Stromal cell of bone marrow (primary cell): ENCODE measurements at regions not wholly inside any gene's neighbourhood (a gene's known extent, or its start where the extent isn't known, plus 50 kb on each side); places are given as distances from the start of the nearest gene placed in this dataset.

Source experiments
- DNase-seq: peaks from one replicate; pipeline ENCODE4 v3.0.0-alpha.2; 2012; ENCODE audit warnings: low read depth

DNA sequence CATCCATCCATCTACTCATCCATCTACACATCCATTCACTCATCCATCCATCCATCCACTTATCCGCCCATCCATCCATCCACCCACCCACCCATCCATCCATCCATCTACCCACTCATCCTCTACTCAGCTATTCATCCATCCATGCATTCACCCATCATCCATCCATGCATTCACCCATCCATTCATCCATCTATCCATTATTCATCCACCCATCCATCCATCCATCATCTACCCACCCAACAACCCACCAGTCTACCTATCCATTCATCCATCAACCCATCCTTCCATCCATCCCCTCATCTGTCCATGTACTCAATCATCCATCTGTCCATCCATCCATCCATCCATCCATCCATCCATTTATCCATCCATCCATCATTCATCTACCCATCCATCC lies 972.7 kb downstream of the BRD1 start:
- DNase-seq: no peak

DNA sequence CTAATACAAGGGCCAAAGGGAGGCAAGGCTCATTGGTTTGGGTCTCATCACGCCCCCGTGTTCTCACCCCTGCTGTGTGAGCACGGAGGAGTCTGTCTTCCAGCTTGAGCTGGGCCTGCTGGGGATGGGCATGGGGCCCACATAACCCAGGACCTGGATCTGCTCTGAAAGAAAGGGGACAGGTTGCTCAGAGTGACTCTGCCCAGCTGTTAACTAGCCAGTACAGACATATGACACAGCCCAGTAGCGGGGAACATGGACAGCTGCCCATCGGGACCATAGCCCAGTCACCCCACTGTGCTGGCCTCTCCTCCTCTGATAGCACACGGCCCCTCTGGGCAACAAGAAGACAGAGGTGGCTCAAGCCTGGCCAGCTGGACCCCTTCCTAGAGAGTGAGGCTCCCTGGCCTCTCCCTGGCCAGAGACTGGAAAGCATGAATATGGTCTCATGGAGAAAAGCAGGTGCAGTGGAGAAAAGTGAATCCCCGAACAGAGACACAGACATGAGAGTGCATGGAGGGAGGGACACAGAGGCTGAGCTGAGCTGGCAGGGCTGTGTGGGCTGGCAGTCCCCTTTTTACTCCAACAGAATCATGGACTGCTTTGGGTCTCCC lies 973.9 kb downstream of the BRD1 start:
- DNase-seq: no peak

DNA sequence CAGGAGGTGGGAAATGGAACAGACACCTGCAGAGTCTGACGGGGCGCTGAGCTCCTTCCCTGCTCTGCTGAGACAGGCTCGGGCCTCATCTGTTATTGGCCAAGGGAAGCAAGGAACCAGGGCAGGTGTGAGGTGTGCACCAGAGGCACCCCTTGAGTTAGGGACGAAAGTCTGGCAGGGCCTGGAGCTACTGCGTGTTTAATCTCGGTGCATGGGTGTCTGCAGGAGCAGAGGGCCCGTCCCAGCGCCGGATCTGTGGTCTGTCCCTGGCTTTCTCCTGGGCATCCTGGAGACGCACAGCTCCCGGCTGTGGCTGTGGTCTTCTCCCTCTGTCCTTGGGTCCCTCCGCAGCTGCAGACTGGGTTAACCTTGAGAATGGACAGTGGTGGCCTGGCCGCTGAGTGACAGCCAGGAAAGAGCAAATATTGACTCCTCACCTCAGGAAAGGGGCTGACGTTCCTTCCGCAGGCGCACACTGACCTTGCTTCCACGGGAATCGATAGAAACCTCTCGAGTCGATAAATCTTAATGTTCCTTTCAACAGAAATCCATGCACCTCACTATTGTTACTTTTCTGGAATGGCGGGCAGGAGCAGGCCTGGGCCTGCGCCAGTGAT lies 975.6 kb downstream of the BRD1 start:
- DNase-seq: no peak

DNA sequence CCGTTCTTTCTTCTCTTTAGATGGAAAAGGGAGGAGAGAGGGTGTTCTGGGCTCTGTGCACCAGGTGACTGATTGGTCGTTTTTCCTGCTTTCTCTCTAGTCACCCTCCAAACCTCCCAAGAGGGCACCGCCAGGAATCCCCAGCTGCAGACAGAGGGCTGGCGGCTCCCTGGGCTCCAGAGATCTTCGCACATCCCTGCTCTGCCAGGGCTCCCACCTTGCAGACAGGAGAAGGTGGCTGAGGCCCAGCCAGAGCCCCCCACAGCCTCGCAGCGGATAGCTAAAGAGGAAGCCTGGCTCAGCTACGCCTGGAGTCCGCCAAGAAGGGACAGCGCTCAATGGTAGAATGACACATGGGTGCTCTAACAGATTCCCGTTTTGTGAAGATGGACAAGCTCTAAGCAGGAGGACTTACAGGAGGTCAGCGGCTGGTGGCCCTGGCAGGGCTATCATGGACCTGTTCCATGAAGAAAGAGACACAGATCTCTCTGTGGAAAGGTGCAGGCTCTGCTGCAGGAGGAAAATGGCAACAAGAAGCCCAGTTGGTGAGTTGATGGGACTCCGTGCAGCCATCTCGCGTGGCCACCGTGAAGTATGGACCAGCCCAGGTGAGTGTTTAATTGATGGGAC lies 976.9 kb downstream of the BRD1 start:
- DNase-seq: no peak

DNA sequence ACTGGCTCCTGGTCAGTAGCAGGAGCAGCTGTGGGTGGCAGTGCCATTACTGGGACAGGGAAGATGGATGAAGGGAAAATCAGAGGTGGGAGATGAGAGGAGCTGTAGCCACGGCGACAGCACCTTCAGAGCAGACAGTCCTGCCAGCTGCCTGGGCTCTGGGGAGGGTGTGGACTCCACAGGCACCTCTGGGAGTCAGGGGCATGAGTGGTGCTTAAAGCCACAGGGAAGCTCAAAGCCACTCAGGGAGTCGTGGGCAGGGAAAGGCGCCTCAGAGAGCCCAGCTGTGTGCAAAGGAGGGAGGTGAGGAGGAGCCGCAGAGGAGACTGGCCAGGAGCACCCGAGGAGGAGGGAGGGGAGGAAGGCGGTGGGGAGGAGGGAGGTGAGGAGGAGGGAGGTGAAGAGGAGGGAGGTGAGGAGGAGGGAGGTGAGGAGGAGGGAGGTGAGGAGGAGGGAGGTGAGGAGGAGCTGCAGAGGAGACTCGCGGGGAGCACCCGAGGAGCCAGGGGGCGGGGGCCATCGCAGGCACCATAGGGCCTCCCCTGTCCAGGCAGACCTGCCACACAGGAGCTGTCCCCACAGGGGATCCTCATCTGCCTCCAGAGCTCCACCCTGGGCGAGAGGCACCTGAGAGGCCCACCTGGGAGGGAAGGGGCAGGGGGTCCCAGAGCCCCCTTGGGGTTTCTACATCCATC lies 977.6 kb downstream of the BRD1 start:
- no peak for DNase-seq

DNA sequence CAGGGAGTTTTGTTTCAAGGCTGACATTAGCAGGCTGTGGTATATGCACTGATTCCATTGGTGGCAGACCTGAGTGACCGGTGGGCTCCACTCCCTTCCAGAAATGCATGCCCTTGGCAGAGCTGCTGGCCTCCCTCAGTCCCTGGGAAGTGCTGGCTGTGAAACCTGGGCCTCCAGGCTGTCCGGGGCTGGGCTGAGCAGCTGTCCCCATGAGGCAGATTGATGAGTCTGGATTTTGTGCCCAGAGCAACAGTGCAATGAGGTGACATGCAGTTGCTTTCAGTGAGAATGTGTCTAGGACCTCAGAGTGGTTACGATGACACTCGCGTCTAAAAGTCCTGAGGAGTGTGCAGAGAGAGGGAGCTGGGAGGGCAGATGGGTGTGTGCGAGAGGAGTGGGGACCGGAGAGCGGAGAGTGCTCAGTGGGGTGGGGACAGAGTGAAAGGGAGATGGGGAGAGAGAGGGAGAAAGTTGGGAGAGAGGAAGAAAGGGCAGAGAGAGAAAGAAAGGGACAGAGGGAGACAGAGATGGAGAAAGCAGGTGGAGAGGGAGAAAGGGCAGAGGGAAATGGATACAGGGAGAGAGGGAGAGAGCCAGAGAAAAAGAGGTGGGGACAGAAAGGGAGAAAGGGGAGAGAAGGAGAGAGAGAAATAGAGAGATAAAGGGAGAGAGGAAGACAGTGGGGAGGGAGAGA lies 978.3 kb downstream of the BRD1 start:
- DNase-seq: no peak

DNA sequence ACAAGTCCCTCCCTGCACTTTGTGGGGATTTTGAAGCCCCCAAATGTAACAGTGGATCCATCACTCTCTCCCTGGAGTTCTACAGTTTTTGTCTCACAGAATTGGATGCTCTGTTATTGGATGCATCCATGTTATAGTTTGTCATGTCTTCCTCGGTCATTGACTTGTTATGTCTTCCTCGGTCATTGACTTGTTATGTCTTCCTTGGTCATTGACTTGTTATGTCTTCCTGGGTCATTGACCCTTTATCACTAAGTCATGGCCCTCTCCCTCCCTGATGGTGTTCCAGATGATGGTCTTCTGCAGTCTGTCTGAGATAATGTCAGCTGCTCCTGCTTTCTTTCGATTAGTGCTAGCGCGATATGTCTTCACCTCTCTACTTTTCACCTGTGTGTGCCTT lies 981.5 kb downstream of the BRD1 start:
- no peak for DNase-seq

DNA sequence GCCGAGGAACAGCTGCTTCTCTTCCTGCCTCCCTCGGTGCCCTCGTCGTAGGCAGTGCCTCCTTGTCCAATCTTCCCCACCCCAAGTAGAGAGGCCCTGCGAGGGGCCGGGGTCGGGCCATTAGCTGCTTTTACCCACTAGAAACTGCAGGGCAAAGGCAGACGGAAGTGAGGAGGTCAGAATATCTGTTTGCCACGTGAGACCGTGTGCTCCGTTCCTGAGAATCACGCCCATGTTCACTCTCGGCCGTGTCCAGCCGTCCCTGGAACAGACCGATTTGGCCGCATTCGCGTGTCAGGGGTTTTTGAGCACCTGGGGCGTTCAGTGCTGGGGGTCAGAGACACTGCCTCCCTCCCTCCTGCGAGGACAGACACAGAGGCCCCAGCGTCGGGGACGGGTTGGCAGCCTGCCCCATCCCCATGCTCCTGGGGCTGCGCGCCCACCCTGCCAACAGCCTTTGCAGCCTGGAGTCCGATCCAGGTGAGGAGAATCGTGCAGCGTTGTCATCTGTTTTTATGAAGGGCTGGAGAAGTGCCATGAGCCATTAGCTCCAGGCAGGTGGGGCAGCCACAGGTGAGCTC lies 982.2 kb downstream of the BRD1 start:
- no peak for DNase-seq

DNA sequence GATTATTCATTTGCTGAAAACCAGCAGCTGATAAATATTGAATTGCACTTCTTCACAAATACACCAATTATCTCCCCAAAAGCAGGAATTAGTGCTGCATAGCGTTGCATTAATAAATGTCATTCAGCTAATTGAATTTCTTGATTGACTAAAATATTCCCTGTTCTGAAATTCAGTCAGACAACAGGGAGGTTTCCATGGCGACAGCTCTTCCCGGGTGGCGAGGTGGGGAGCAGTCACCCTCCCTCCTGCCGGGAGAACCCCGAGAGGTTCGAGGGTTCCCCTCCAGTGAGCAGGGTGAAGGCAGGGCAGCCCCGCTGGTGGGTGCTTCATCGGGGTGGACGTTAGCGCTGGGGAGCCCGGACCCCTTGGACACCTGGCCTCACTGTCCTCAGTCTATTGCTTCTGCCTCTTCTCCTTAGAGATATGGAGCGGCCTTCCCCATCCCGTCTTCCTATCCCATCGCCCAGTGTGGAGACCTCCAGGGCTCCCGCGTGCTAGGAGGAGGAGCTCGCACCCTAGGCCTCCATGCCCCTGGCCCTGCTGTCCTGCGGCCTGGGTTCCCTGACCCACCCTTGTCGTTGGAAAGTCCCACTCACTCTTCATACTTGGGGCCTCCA lies 983.5 kb downstream of the BRD1 start:
- no peak for DNase-seq

DNA sequence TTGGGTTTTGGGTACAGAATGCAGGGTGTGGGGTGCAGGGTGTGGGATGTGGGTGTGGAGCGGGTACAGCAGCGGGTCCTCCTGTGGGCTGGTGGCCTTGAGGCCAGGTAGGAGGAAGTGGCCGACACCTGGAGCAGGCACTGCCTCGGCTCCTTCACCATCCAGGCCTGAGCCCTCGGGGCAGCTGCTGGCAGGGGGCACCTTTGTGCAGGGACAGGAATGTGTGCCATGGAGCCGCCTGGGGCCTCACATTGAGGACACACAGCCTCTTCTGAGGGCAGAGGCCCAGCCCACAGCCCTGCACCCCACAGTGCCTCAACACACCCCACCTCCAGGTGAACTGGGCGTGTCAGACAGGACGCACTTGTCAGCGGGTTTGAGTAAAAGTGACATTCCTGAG lies 984.0 kb downstream of the BRD1 start:
- no peak for DNase-seq

DNA sequence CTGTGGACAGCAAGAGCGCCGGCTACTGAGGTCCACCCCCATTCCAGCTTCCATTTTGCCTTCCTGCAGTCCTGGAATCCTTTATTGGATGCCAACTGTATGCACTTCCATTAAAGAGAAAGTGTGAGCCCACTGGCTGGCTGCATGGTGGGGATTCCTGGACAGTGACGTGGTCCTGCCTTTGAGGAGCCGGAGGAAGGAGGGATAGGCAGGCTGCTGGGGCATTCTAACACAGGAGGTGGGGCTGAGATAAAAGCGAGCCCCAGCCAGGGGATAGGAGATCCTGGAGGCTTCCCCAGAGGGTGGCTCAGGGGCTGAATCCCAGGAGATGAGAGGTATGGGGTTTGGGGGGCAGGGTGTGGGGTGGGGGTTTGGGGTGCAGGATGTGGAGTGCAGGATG lies 984.7 kb downstream of the BRD1 start:
- DNase-seq: no peak

DNA sequence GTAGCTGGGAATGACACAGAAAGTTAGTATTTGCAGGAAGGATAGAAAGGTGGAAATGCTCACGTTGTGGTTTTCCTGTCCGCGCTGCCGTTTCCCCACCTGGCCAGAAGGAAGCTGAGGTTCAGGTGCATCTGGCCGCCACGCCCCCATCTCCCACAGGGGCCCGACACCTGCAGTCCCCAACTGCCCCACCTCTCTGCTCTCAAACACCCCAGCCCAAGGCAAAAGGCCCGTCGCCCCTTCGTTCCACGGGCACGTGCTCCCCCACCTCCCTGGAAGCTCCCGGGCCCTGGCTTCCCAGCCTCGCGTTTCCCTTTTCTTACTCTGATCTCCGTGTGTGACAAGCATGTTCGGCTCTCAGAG lies 985.1 kb downstream of the BRD1 start:
- no peak for DNase-seq

DNA sequence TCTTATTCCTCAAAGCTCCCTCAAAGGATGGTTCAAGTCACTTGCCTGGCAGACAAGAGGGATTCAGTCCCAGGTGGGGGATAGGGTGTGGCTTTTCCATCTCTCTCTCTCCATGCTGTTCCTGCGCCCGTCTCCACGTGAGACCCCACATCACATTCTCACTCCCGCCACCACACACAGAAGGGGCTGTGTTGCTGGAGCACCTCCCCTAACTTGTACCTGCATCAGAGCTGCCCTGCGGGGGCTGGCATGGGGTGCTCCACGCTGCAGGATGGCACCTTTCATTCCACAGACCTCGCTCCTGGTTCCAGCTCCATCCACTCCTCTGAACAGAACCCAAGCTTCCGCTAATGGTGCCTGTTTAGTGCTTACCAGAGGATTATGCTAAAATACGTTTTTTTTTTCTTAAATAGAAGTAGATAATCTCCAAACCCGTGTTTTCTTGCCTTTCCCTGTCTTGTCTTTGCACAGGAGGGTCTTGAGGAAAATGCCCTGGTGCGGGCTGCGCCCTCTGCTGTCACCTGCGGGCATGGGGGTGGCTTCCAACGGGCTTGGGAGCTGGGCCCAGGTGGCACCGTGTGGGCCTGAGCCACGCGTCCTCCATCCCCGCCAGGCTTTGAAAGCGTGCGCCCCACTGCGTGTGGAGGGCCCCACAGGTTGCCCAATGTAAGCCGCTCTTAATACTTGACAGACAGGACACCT lies 985.6 kb downstream of the BRD1 start:
- DNase-seq: no peak

DNA sequence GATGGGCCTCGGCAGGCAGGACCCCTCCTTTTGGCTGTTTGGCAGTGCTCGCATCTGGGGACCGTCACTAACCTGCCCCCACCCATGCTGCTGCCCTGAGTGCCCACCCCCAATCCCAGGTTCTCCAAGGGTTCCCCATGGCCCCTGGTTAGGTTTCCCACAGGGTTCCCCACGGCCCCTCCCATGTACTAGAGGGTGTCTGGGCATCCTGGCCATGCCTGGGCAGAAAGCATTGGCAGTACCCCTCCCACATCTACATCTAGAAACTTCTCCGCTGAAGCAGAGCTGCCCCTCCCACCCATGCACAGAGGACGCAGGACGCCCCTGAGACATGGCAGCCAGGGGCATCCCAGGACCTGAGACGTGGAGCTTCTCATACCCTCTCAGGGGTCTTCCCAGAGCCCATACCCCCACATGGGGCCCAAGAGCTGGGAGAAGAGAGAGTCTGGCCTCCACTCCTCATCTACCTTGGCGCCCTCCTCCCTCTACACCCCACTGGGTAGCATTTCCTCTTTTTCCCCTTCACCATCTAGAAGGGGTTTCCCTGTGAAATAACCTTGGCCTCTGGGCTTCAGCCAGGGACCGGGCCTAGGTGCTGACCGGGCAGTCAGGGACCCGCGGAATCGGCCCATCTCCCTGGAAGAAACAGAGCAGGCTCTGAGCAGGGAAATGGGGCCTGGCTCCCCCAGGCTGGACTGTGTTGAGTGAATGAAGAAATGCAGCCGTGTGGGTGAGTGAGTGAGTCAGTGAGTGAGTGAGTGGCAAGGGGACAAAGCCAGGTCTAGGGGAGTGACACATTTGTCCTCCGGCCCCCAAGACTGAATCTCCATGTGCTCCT lies 987.3 kb downstream of the BRD1 start:
- no peak for DNase-seq

DNA sequence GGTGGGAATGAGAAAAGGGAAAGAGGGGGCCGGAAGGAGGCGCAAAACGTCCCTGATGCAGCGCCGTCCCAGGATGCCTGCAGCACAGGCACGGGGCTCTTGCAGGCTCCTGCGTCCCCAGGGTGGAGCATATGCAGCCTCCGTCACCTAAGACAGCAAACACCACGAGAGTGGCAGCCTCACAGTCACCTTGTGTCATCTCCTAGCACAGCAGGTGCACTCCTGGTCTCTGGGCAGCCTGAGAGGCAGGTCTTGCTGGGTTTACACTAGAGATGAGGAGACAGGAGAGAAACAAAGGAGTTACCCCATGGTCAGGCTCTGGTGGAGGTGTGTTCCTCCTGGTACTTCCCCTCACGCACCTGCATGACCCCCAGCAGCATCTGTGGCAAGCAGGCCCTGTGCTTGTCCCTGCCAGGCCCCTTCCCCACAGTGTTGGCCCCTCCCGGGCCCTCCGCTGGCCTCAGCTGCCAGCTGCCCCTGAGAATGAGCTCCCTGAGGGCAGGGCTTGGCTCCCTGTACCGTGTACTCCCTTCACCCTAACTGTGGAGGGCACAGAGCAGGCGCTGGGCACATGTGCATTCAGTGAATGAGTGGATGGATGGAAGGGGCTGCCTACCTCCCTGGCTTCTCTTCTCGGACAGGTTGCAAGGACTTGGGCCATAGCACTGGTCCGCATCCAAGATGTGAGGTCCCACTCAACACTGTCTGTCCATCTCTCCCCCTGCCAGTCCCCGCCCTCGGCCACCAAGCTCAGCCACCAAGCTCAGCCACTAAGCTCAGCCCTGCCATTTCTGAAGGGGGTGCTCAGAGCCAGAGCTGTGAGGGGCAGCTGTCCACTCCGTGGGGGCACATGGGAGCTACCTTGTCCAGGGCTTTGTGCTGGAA lies 988.6 kb downstream of the BRD1 start:
- DNase-seq: no peak

DNA sequence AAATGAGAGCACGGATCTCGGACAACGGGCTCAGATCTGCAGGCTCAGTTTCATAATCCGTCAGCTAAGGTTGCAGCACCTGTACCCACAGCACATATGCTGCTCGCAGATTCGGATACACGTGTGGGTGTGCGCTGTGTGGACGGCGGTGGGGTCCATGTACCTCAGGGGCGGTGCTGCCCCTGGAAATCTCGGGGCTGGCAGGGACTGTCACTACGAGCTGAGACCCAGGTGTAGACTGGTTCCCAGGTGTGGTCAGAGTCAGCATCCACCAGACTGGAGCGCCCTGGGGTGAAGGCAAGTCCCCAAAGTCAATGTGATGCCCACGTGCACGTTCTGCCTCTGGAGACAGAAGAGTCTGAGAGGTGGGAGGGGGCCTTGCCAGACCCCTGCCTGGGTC lies 989.3 kb downstream of the BRD1 start:
- no peak for DNase-seq

DNA sequence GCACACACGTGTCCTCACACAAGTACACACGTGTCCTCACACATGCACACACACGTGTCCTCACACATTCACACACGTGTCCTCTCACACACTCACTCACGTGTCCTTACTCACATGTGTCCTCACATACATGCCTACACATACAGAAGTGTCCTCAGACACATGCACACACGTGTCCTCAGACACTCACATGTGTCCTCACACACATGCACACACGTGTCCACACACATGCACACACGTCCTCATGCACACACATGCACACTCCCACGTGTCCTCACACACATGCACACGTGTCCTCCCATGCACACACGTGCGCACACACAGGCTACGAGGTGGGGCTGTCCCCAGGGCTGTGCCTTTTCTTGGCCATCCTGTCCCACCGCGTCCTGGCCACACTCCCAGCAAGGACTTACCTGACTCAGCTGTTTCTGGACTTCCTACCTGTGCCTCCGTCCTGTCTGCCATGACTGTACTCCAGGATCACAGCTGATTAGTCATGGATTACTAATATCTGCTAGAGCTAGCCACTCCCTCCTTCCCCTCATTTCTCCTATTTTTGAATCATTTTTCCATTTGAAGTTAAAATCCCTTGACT lies 990.2 kb downstream of the BRD1 start:
- DNase-seq: no peak

DNA sequence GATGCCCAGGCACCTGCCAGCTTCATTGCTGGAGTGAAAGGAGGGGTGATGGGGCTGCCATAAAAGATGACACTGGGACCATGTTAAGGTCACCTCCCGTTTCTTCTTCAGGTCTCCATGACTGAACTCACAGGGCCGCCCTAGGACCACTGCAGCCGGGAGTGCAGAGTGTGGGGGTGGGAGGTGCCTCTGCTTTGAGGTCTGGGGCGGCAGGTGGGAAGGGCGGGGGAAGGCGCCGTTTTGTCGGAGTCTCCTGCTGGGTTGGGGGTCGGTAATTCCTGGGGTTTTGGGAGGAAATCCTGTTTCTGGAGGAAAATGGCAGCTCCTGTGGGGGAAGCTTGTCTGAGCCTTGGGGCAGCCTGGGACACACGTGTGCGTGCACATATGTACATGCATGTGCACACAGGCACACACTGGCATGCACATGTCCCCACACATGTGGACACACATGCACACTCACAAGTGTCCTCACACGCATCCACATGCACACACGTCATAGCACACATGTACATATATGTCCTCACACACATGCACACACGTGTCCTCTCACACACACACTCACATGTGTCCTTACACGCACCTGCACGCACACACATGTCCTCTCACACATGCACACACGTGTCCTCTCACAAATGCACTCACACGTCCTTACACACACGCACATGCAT lies 990.9 kb downstream of the BRD1 start:
- no peak for DNase-seq
